T-helper 2 cell treated with Interferon-gamma antibody and Interleukin-4, amounts not matched to agents 5 μg/mL and 100 μg/mL, for 36 hours (primary cell): ENCODE measurements at regions not wholly inside any gene's neighbourhood (a gene's known extent, or its start where the extent isn't known, plus 50 kb on each side); places are given as distances from the start of the nearest gene placed in this dataset.

Source experiments
- DNase-seq: peaks from one replicate; pipeline ENCODE4 v3.0.0; 2021; ENCODE audit warnings: low spot score
- H3K27ac Mint-ChIP-seq: one replicate; pipeline ENCODE4 v1.8.0; 2021; ENCODE audit warnings: mild to moderate bottlenecking, mixed read lengths
- H3K27me3 Mint-ChIP-seq: one replicate; pipeline ENCODE4 v1.8.0; 2021; ENCODE audit warnings: low read depth, mixed read lengths
- H3K36me3 Mint-ChIP-seq: one replicate; pipeline ENCODE4 v1.8.0; 2021; ENCODE audit warnings: low read depth, mixed read lengths
- H3K4me1 Mint-ChIP-seq: one replicate; pipeline ENCODE4 v1.8.0; 2021; ENCODE audit warnings: low read depth, mixed read lengths
- H3K4me3 Mint-ChIP-seq: one replicate; pipeline ENCODE4 v1.8.0; 2022; ENCODE audit warnings: mild to moderate bottlenecking, moderate library complexity, mixed read lengths
- H3K9me3 Mint-ChIP-seq: one replicate; pipeline ENCODE4 v1.8.0; 2021; ENCODE audit warnings: mixed read lengths

- no peaks in the 10 kb centered on the region for H3K9me3 Mint-ChIP-seq
- no peak overlapping the region for H3K4me3 Mint-ChIP-seq
- no peak for DNase-seq
- H3K36me3 Mint-ChIP-seq: no peaks in the 10 kb centered on the region
- H3K27me3 Mint-ChIP-seq: peaks cover 30% of the 10 kb centered on the region
- H3K4me1 Mint-ChIP-seq: no peaks in the 10 kb centered on the region
- H3K27ac Mint-ChIP-seq: no peak overlapping the region
Observed at GRCh38 chr9:1960342-1961042, 54.7 kb upstream of the SMARCA2 start.

DNA sequence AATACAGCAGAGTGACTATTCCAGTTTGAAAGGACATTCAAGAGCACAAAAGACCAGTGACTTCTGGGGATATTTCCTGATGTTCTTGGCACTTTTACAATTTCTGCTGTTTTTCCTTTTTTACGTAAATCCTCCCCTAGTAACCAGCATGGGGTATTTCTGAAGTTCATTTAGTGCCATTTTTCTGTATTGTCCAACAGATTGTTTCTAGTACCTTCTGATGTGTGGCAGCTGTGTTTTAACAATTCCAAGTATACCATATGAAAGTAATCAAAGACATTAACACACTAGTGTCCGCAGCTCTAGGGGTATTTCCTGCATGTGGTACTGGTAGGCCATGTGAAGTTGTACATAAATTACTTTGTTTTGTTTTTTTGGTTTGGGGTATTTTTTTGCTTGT is 53.0 kb upstream of the SMARCA2 start:
- DNase-seq: no peak
- Mint-ChIP-seq H3K27me3 (peaks cover 30% of the 10 kb centered on the region), H3K9me3 (no peaks in the 10 kb centered on the region), H3K36me3 (no peaks in the 10 kb centered on the region), H3K27ac (no peak overlapping the region), H3K4me3 (no peak overlapping the region), H3K4me1 (no peaks in the 10 kb centered on the region)

DNA sequence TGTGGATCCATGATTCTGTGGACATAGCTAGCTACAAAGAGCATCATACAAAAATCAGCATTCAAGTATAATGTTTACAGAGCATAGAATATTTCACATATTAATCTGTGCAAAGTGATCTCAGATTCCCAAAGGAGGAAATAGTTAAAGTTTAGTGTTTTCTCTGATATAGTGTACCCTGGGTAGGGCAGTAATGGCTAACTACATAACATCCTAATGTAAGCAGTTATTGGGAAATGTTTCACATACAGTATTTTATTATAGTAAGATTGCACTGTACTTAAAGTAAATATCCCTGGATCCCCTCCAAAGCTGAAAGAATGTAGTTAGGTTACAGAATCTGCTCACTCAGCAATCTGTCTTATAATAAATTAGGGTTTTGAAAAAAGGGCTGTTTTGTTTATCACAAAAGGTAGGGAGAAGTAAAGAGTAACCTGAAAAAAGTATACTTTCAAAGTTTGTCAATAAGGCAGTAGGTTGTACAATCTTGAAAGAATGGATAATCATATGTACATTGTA is 52.5 kb upstream of the SMARCA2 start:
- no peaks in the 10 kb centered on the region for H3K36me3 Mint-ChIP-seq
- H3K27ac Mint-ChIP-seq: no peak overlapping the region
- H3K4me3 Mint-ChIP-seq: no peak overlapping the region
- peaks cover 36% of the 10 kb centered on the region for H3K27me3 Mint-ChIP-seq
- no peaks in the 10 kb centered on the region for H3K9me3 Mint-ChIP-seq
- no peaks in the 10 kb centered on the region for H3K4me1 Mint-ChIP-seq
- no peak for DNase-seq

DNA sequence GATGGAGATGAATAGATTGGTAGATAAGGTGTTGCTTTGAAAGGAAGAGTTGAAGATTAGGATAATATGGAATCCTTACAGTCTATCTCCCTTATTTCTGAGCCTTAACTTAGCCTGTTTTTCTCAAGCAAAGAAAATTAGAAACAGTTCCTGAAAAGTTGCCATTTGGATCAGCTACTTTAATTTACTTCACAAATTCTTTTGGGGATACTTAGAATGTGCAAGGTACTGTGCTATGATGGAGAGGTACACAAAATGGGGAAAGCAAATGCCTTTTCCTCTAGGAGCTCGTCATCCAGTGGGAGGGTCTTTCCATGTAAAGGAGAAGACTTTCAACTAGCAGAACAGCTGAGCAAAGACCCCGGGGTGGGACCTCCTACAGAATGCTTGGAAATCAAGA is 51.1 kb upstream of the SMARCA2 start:
- Mint-ChIP-seq H3K27me3 (peaks cover 33% of the 10 kb centered on the region), H3K36me3 (no peaks in the 10 kb centered on the region), H3K9me3 (no peaks in the 10 kb centered on the region)

More for the DNA sequence above, 51.1 kb upstream of the SMARCA2 start:
- Mint-ChIP-seq H3K4me1 (no peaks in the 10 kb centered on the region), H3K4me3 (no peak overlapping the region), H3K27ac (no peak overlapping the region)
- DNase-seq: no peak
